Right renal cortex interstitium (tissue), 3 donors: ENCODE measurements at regions not wholly inside any gene's neighbourhood (a gene's known extent, or its start where the extent isn't known, plus 50 kb on each side); places are given as distances from the start of the nearest gene placed in this dataset.

Source experiments
- DNase-seq, 3 donors: peaks; one replicate each; pipeline ENCODE4 v3.0.0-alpha.2; 2013; ENCODE audit warnings: low read depth in 3 of 3, low spot score in 2 of 3

GRCh38 chr10:89829262-89829886 is 128.0 kb downstream of the KIF20B start:
- no peak for DNase-seq

DNA sequence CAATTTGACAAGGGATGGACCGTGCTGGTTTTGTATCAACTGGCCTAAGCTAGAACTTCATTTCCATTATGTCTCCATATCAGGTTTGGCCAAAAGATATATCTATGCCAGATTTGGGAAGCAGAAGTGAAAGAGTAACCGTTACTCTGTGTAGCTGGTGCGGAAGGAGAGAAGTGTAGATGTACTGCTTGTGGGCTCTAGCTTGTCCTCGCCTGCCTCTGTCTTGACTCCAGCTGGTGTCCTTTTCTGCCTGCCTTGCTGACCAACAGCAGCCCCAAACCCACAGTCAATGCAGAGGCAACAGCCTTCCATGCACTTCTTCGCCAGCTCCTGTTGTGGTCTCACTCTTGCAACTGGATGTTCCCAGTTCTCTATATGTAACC is 128.5 kb downstream of the KIF20B start:
- no peak for DNase-seq

DNA sequence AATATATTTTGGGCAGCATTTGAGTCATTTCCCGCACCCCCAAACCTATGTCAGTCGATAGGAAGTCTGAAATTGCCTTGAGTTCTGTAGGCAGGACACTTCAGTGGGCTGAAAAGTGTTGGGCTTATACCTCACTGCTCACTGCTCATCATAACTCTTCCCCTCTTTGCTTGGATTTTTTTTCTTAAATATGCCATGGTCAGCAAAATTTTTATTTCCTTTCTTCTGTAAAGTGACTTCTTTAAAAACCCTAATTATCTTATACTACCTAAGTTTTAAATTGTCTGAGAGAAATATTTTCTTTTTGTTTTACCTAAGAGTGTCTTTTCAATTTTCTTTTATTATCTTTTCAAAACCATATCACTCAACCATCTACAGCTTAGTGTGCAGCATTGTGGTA is 129.2 kb downstream of the KIF20B start:
- DNase-seq, result no peak

- DNase-seq, result no peak
Measured at GRCh38 chr10:89836840-89837164, 135.4 kb downstream of the KIF20B start.

GRCh38 chr10:89837165-89838043 is 136.0 kb downstream of the KIF20B start:
- DNase-seq, result peak in 1 of 3 donors; percentile 29

DNA sequence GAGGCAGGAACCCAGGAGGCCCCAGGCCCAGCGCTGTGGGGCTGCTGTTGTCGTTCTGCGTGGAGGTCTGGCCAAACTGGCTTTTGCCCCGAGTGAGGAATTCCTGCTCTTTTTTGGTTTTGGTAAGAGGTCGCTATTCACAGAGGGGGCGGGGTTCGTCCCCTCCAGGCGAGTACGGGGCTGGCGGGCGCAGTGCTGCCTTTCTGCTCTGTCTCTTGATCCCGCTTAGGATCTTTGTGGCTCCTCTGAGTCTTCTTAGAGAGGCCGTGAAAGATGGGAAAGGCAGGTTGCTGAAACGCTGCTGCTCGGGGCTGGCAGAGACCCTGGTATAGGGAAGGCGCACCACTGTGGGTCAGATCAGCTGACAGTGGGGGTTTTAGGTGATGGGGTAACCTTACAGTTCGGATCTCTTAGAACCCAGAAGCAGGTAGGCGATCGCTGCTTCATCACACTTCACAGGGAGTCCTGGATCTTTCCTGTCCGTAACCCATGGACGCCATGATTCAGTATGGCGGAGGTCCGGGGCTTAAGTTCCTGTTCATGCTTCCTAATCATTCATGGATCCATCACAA is 136.7 kb downstream of the KIF20B start:
- no peak for DNase-seq

- DNase-seq, result no peak
Measured at GRCh38 chr10:89845541-89846280, 144.3 kb downstream of the KIF20B start.

GRCh38 chr10:89846281-89846630 is 144.9 kb downstream of the KIF20B start:
- no peak for DNase-seq

DNA sequence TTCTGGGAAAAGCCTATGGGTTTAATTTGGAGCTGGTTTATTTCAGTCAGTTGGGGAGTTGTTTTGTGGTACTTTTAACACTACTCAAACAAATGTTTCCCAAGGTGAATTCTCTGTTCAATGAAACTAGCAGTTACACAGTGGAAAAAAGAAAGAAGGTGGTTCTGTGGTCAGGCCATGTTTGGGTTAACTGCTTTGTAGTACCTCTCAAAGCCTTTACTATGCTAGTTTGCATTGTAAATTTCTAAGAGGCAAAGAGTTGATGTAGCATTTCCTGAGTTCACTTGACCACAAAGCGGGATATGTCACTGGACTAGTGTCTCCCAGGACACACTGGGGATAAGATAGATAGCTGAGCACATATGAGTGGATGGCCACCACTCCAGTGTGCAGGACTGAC is 145.4 kb downstream of the KIF20B start:
- DNase-seq, result no peak

GRCh38 chr10:89852872-89853271 is 151.5 kb downstream of the KIF20B start:
- DNase-seq, result no peak

DNA sequence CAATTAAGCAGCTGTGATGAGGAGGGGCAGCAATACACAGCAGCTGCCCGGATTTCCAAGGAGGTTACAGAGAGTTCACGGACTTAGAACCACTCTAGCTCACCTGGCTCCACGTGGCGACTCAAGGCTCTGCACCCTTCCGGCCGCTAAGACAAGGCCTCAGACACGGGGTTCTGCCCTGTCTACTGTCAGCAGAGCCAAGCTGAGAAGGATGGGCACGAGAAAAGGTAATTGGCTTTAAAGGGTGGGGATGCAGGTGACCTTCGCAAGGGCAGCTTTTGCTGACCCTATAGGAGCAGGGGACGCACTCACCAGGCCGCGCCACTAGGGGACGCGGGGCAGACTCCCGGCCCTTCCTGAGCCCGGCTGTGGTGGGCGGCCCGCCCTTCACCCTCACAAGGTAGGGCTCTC is 152.4 kb downstream of the KIF20B start:
- DNase-seq, result no peak

DNA sequence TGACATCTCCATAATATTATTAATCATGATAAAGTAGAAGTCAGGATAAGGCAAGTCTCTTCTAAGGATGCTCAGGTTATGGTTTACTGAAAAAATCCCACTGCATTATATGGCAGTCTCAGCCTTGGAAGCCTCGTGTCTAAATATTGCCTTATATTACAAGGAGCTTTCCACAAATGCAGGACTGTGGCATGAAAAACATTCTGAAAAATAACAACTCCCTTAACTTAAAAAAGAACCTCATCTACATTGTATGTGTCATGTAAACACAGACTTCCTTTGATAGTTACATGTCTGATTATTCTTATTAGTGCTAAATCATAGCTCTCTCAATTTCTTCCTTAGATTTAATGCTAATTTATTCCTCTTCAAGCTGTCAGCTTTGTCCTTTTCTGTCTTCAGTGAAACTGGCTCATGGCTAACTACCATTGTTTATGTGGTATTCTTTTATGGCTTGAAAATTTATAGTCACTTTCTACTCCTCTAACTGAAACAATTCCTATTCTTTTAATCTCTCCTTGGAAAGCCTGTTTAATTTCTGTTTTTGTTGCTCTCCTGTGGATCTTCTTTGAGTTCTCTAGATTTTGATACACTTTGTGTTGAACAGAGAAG is 156.1 kb downstream of the KIF20B start:
- DNase-seq, result no peak

GRCh38 chr10:89861199-89861573 is 159.8 kb downstream of the KIF20B start:
- no peak for DNase-seq

GRCh38 chr10:89861584-89862301 is 160.4 kb downstream of the KIF20B start:
- no peak for DNase-seq

DNA sequence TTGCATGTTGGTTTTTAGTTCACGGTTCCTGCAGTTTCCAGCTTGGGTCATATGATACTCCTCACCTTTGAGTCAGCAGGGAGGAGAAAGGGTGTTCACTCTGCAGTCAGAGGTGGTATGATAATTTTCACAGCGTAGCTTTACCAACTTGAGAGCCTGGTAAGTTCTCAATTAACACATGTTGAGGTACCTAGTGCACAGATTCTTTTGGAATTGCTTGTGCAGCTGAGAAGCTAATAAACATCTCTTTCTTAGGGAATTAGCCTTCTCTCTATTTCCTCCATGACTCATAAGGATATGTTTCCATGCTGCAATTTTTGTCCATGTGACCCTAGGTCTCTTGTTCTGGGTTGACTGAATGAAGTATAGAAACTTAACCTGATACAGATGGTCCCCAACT is 166.6 kb downstream of the KIF20B start:
- no peak for DNase-seq

- peak in 1 of 3 donors; percentile 27 for DNase-seq
Measured at GRCh38 chr10:89869180-89869579, 167.8 kb downstream of the KIF20B start.

- no peak for DNase-seq
Measured at GRCh38 chr10:89869592-89870156, 168.3 kb downstream of the KIF20B start.

DNA sequence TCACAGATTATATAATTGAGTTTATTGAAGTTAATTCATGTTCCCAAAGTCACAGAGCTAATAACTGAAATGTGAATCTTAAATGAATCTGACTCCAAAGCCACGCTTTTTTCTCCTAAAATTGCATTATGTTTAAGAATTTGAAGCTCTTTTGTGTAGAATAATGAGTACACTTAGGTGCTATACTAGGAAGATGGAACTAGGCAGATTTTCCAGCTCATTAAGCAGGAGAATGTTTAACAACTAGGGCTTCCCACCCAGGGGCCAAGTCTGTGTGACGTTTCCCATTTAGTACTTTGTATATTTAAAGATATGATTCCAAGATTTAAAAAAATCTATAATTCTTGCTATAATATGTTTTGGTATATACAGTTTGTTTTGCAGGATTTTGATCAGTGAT is 169.5 kb downstream of the KIF20B start:
- no peak for DNase-seq

DNA sequence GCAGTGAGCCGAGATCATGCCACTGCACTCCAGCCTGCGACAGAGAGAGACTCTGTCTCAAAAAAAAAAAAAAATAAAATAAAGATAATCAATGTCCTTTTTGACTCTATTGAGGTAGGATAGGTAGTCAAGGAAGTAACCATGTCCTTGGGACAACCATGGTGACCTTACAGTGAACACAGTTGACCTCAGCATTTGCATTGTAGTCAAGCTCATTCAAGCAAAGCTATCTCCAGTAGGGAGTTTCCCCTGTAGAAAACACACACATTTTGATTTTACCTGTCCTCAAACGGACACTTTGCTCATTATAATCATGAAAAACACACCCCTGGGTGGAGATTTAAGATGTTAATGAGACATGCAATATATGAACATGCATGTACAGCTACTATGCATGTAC is 171.7 kb downstream of the KIF20B start:
- DNase-seq, result no peak

GRCh38 chr10:89875557-89875956 is 174.2 kb downstream of the KIF20B start:
- no peak for DNase-seq
